Tibial artery (tissue), 4 donors: ENCODE measurements at regions not wholly inside any gene's neighbourhood (a gene's known extent, or its start where the extent isn't known, plus 50 kb on each side); places are given as distances from the start of the nearest gene placed in this dataset.

Experiments used
- DNase-seq, 2 donors: peaks; one replicate each; pipeline ENCODE4 v3.0.0-alpha.2; 2019
- H3K27ac ChIP-seq, 2 donors: fragments of 200-600 bp; sonication (generic) in 1 of 2; 1 replicate in 1 of 2; 2 replicates in 1 of 2; pipeline ENCODE4 v1.5.1; 2018 to 2019; ENCODE audit warnings: mild to moderate bottlenecking in 1 of 2
- H3K27me3 ChIP-seq, 2 donors: fragments of 200-600 bp; sonication (generic) in 1 of 2; one replicate each; pipeline versions ENCODE4 v1.5.1 to v1.6.0; 2016 to 2019
- H3K36me3 ChIP-seq, 3 donors: fragments of 200-600 bp; sonication (generic) in 2 of 3; one replicate each; pipeline ENCODE4 v1.5.1; 2016 to 2019; ENCODE audit warnings: mild to moderate bottlenecking in 2 of 3
- H3K4me1 ChIP-seq, 4 donors: fragments of 200-600 bp; sonication (generic) in 2 of 4; 1 replicate in 3 of 4; 2 replicates in 1 of 4; pipeline ENCODE4 v1.5.1; 2016 to 2019
- H3K4me3 ChIP-seq, 2 donors: fragments of 200-600 bp; sonication (generic) in 1 of 2; 1 replicate in 1 of 2; 2 replicates in 1 of 2; pipeline ENCODE4 v1.5.1; 2018 to 2019; ENCODE audit warnings: mild to moderate bottlenecking in 2 of 2
- H3K9me3 ChIP-seq, 3 donors: fragments of 200-600 bp; sonication (generic) in 1 of 3; one replicate each; pipeline ENCODE4 v1.5.1; 2016 to 2019
- CTCF ChIP-seq, 2 experiments: fragments of 200-600 bp in 1 of 2; fragments of 450-650 bp in 1 of 2; IDR thresholded peaks; one replicate each; pipeline ENCODE4 v1.5.1; 2017 to 2019; ENCODE audit warnings: antibody characterized with exemption in 2 of 2, mild to moderate bottlenecking in 1 of 2, moderate library complexity in 1 of 2
- intact Hi-C: fragments of 100-400 bp; cut with DNase I; formaldehyde crosslinking; loops from one replicate; pipeline ENCODE4 v1.15.0; 2023; ENCODE audit warnings: low total_unique reads

GRCh38 chr7:142352543-142352942 lies 94.7 kb upstream of the PRSS58 start:
- Histone ChIP-seq H3K36me3 (no peaks in the 10 kb centered on the region), H3K4me1 (no peaks in the 10 kb centered on the region), H3K27ac (no peak overlapping the region), H3K27me3 (no peaks in the 10 kb centered on the region), H3K9me3 (no peaks in the 10 kb centered on the region), H3K4me3 (no peak overlapping the region)
- no peak for TF ChIP-seq CTCF (IDR thresholded peaks at IDR 0.05)
- intact Hi-C loops: no loop called here
- DNase-seq: no peak

GRCh38 chr7:142351145-142351544 lies 93.3 kb upstream of the PRSS58 start:
- no peak overlapping the region for H3K4me3 ChIP-seq
- no peak for DNase-seq
- no peak for TF ChIP-seq CTCF (IDR thresholded peaks at IDR 0.05)
- intact Hi-C loops: no loop called here
- H3K4me1 ChIP-seq: no peaks in the 10 kb centered on the region
- no peaks in the 10 kb centered on the region for H3K36me3 ChIP-seq
- H3K27ac ChIP-seq: no peak overlapping the region
- H3K27me3 ChIP-seq: no peaks in the 10 kb centered on the region
- H3K9me3 ChIP-seq: no peaks in the 10 kb centered on the region

GRCh38 chr7:142349670-142350405 lies 92.0 kb upstream of the PRSS58 start:
- H3K9me3 ChIP-seq: no peaks in the 10 kb centered on the region
- no peak overlapping the region for H3K27ac ChIP-seq
- no peak overlapping the region for H3K4me3 ChIP-seq
- no peaks in the 10 kb centered on the region for H3K27me3 ChIP-seq
- DNase-seq: no peak
- no peaks in the 10 kb centered on the region for H3K36me3 ChIP-seq
- no peaks in the 10 kb centered on the region for H3K4me1 ChIP-seq
- intact Hi-C loops: loop anchor here (10.0 kb wide), 1 partner anchor 1075 kb away; no protein-coding TSS in a partner anchor
- no peak for TF ChIP-seq CTCF (IDR thresholded peaks at IDR 0.05)

GRCh38 chr7:142348921-142349405 lies 91.1 kb upstream of the PRSS58 start:
- Histone ChIP-seq H3K27me3 (no peaks in the 10 kb centered on the region), H3K4me3 (no peak overlapping the region), H3K27ac (no peak overlapping the region), H3K36me3 (no peaks in the 10 kb centered on the region), H3K4me1 (no peaks in the 10 kb centered on the region), H3K9me3 (no peaks in the 10 kb centered on the region)
- no peak for DNase-seq
- no peak for TF ChIP-seq CTCF (IDR thresholded peaks at IDR 0.05)
- intact Hi-C loops: loop anchor here (10.0 kb wide), 1 partner anchor 1076 kb away; no protein-coding TSS in a partner anchor

GRCh38 chr7:142348100-142348499 lies 90.2 kb upstream of the PRSS58 start:
- no peak overlapping the region for H3K4me3 ChIP-seq
- DNase-seq: no peak
- no peaks in the 10 kb centered on the region for H3K9me3 ChIP-seq
- TF ChIP-seq CTCF (IDR thresholded peaks at IDR 0.05): no peak
- intact Hi-C loops: loop anchor here (10.0 kb wide), 1 partner anchor 1077 kb away; no protein-coding TSS in a partner anchor
- H3K4me1 ChIP-seq: no peaks in the 10 kb centered on the region
- H3K36me3 ChIP-seq: no peaks in the 10 kb centered on the region
- H3K27ac ChIP-seq: no peak overlapping the region
- no peaks in the 10 kb centered on the region for H3K27me3 ChIP-seq
